Trophoblast cell (in vitro differentiated cells and primary cell): ENCODE measurements at regions not wholly inside any gene's neighbourhood (a gene's known extent, or its start where the extent isn't known, plus 50 kb on each side); places are given as distances from the start of the nearest gene placed in this dataset.

Experiments used
- DNase-seq, 2 donors: peaks; one replicate each; pipeline ENCODE4 v3.0.0-alpha.2; 2016
- H2AFZ ChIP-seq: 2 replicates; pipeline ENCODE4 v1.6.1; 2013; ENCODE audit warnings: low read length, moderate library complexity, mild to moderate bottlenecking; ENCODE audit not compliant: insufficient read depth, poor library complexity
- H2AK5ac ChIP-seq: 2 replicates; pipeline ENCODE4 v1.6.1; 2013; ENCODE audit warnings: mild to moderate bottlenecking, low read length
- H2BK120ac ChIP-seq: 2 replicates; pipeline ENCODE4 v1.6.1; 2013; ENCODE audit warnings: low read length, mild to moderate bottlenecking, moderate library complexity; ENCODE audit not compliant: insufficient read depth, poor library complexity
- H2BK12ac ChIP-seq: 2 replicates; pipeline ENCODE4 v1.6.1; 2013; ENCODE audit warnings: mild to moderate bottlenecking, low read length, moderate library complexity
- H2BK5ac ChIP-seq: 2 replicates; pipeline ENCODE4 v1.6.1; 2013; ENCODE audit warnings: low read length, low read depth, moderate library complexity, mild to moderate bottlenecking; ENCODE audit not compliant: poor library complexity
- H3K14ac ChIP-seq: 2 replicates; pipeline ENCODE4 v1.6.1; 2013; ENCODE audit warnings: mild to moderate bottlenecking, low read length
- H3K18ac ChIP-seq: 2 replicates; pipeline ENCODE4 v1.6.1; 2013; ENCODE audit warnings: mild to moderate bottlenecking, low read length
- H3K23ac ChIP-seq: 2 replicates; pipeline ENCODE4 v1.6.1; 2013; ENCODE audit warnings: low read length
- H3K27ac ChIP-seq: 2 replicates; pipeline ENCODE4 v1.5.1; 2013; ENCODE audit warnings: low read depth, mild to moderate bottlenecking, inconsistent platforms, low read length, moderate library complexity
- H3K27me3 ChIP-seq: 2 replicates; pipeline ENCODE4 v1.6.1; 2013; ENCODE audit warnings: inconsistent platforms, mild to moderate bottlenecking, low read length, moderate library complexity; ENCODE audit not compliant: insufficient read depth
- H3K36me3 ChIP-seq, 2 experiments: 1 replicate in 1 of 2; 2 replicates in 1 of 2; pipeline ENCODE4 v1.6.1; 2013; ENCODE audit warnings: low read length in 2 of 2, mild to moderate bottlenecking in 2 of 2, moderate library complexity in 1 of 2; ENCODE audit not compliant: insufficient read depth in 2 of 2, control insufficient read depth in 1 of 2
- H3K4ac ChIP-seq: 2 replicates; pipeline ENCODE4 v1.6.1; 2013; ENCODE audit warnings: low read depth, mild to moderate bottlenecking, low read length, moderate library complexity
- H3K4me1 ChIP-seq, 2 experiments: 1 replicate in 1 of 2; 2 replicates in 1 of 2; pipeline ENCODE4 v1.6.1; 2013; ENCODE audit warnings: low read length in 2 of 2, mild to moderate bottlenecking in 2 of 2, moderate library complexity in 1 of 2; ENCODE audit not compliant: insufficient read depth in 2 of 2, control insufficient read depth in 1 of 2
- H3K4me2 ChIP-seq: 2 replicates; pipeline ENCODE4 v1.6.1; 2013; ENCODE audit warnings: inconsistent platforms, mild to moderate bottlenecking, low read length, moderate library complexity
- H3K4me3 ChIP-seq: 2 replicates; pipeline ENCODE4 v1.5.1; 2013; ENCODE audit warnings: mild to moderate bottlenecking, low read depth, low read length, inconsistent platforms
- H3K79me1 ChIP-seq: one replicate; pipeline ENCODE4 v1.6.1; 2013; ENCODE audit warnings: low read length
- H3K79me2 ChIP-seq: 2 replicates; pipeline ENCODE4 v1.6.1; 2013; ENCODE audit warnings: low read length, mild to moderate bottlenecking; ENCODE audit not compliant: control insufficient read depth, insufficient read depth, poor library complexity
- H3K9ac ChIP-seq: 2 replicates; pipeline ENCODE4 v1.6.1; 2013; ENCODE audit warnings: mild to moderate bottlenecking, low read length
- H3K9me3 ChIP-seq: 2 replicates; pipeline ENCODE4 v1.6.1; 2013; ENCODE audit warnings: low read depth, mild to moderate bottlenecking, control low read depth, inconsistent platforms, low read length; ENCODE audit not compliant: insufficient read depth
- H4K12ac ChIP-seq: 2 replicates; pipeline ENCODE4 v1.6.1; 2013; ENCODE audit warnings: low read depth, mild to moderate bottlenecking, low read length, moderate library complexity
- H4K8ac ChIP-seq: 2 replicates; pipeline ENCODE4 v1.6.1; 2013; ENCODE audit warnings: low read depth, mild to moderate bottlenecking, low read length, moderate library complexity
- H4K91ac ChIP-seq: one replicate; pipeline ENCODE4 v1.6.1; 2013; ENCODE audit warnings: low read depth, mild to moderate bottlenecking, low read length, moderate library complexity
- WGBS: extraction: QIAGEN DNeasy Blood & Tissue Kit; methylation state at CpG from one replicate; pipeline ENCODE4 v1.1.7; 2013; ENCODE audit warnings: missing lambda C conversion rate; ENCODE audit not compliant: insufficient read length, insufficient coverage; ENCODE audit errors: extremely low coverage; 5-methylcytosine and 5-hydroxymethylcytosine counted together

DNA sequence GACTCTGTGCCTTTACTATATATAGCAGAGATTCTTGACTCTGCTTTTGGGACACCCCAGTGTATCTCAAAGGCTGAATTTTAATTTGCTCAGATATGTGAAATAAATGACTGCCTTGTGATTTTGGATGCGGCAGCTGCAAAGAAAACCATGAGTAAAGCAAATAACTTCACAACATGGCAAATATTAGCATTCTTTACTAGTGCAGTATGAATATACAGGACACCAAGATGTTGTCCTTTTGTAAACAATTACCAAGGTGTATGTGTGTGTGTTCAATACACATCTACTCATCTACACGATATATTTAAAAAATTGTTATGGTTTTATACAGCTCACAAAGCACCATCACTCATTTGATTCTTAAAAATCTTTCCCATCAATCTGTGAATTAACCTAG, 70.6 kb upstream of the TCF4 start:
- no peaks in the 10 kb centered on the region for H3K79me1 ChIP-seq
- no peak overlapping the region for H3K4me3 ChIP-seq
- H4K91ac ChIP-seq = no peak overlapping the region
- DNase-seq = no peak
- H4K12ac ChIP-seq = no peak overlapping the region
- H3K14ac ChIP-seq = no peak overlapping the region
- no peak overlapping the region for H2AK5ac ChIP-seq
- H3K27ac ChIP-seq = no peak overlapping the region
- no peaks in the 10 kb centered on the region for H3K9me3 ChIP-seq
- H3K36me3 ChIP-seq = no peaks in the 10 kb centered on the region
- no peaks in the 10 kb centered on the region for H3K27me3 ChIP-seq
- no peak overlapping the region for H4K8ac ChIP-seq
- H3K4ac ChIP-seq = no peak overlapping the region
- H2AFZ ChIP-seq = no peak overlapping the region
- no peaks in the 10 kb centered on the region for H3K79me2 ChIP-seq
- H3K4me2 ChIP-seq = no peak overlapping the region
- H3K23ac ChIP-seq = no peak overlapping the region
- H2BK12ac ChIP-seq = no peak overlapping the region
- no peak overlapping the region for H2BK120ac ChIP-seq
- H2BK5ac ChIP-seq = no peak overlapping the region
- no CpG with 5 or more reads among the region's 2 CpGs for WGBS
- no peak overlapping the region for H3K9ac ChIP-seq
- H3K4me1 ChIP-seq = no peaks in the 10 kb centered on the region
- H3K18ac ChIP-seq = no peak overlapping the region

DNA sequence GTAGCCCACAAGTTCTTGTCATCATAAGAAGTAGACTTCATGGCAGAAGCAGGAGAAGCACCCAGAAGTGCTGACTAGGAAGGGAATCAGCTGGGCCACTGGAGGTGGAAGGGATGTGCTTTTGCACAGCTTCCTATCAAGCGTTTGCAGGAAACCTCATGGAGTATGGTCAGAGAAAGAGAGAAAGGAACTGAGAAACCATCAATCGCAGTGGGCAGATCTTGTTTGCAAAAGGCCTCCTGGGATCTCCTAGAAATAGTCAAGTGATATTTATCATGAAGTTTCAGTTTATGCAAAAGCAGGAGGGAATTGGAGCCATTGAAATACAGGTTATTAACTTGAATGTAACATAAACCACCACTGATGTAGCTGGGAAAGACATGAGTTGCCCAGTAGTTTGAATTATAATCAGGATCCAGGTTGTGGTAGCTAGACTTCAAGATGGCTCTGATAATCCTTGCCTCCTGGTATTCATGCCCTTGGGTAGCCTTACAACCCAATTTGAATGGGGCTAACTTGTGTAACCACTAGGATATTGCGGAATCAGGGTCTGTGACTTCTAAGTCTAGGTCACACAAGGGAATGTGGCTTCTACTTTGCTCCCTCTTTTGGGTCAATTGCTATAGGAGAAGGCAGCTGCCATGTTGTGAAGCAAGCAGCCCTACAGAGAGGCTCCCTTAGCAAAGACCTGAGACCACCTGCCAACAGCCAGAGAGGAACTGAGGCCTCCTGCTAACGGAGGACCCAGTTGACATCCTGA, 69.8 kb upstream of the TCF4 start:
- no CpG with 5 or more reads among the region's 4 CpGs for WGBS
- H3K79me1 ChIP-seq = no peaks in the 10 kb centered on the region
- H3K4ac ChIP-seq = no peak overlapping the region
- H3K4me3 ChIP-seq = no peak overlapping the region
- no peaks in the 10 kb centered on the region for H3K79me2 ChIP-seq
- no peak overlapping the region for H2BK5ac ChIP-seq
- no peak overlapping the region for H2BK120ac ChIP-seq
- no peaks in the 10 kb centered on the region for H3K4me1 ChIP-seq
- DNase-seq = no peak
- no peaks in the 10 kb centered on the region for H3K27me3 ChIP-seq
- no peak overlapping the region for H3K23ac ChIP-seq
- no peak overlapping the region for H2BK12ac ChIP-seq
- H4K12ac ChIP-seq = no peak overlapping the region
- no peak overlapping the region for H3K4me2 ChIP-seq
- no peak overlapping the region for H2AFZ ChIP-seq
- no peak overlapping the region for H3K14ac ChIP-seq
- no peak overlapping the region for H2AK5ac ChIP-seq
- no peak overlapping the region for H4K8ac ChIP-seq
- H4K91ac ChIP-seq = no peak overlapping the region
- no peak overlapping the region for H3K9ac ChIP-seq
- H3K36me3 ChIP-seq = no peaks in the 10 kb centered on the region
- H3K9me3 ChIP-seq = no peaks in the 10 kb centered on the region
- H3K18ac ChIP-seq = no peak overlapping the region
- no peak overlapping the region for H3K27ac ChIP-seq

DNA sequence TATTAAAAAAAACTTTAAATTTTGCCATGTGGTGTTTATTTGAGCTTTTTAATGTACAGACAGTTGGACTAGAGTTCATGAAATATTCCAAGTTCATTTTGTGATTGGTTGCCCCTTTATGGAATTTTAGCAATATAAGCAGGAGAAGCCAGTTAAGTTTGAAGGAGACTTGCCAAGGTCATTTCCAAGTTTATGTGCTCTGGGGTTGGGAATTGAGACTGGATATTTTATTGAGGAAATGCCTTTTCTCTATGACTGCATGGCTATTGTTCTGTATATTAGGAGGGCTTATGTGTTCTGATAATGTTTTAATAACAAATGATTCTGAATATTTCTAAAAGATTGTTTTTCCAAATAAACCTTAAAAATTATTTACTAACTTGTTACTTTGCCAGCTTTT, 67.0 kb upstream of the TCF4 start:
- Histone ChIP-seq H3K27me3 (no peaks in the 10 kb centered on the region), H4K12ac (no peak overlapping the region), H3K4me1 (peaks cover 2 to 4% of the 10 kb centered on the region in 2 experiments), H4K8ac (no peak overlapping the region), H2BK12ac (no peak overlapping the region), H3K4me3 (no peak overlapping the region), H3K79me1 (no peaks in the 10 kb centered on the region), H2BK120ac (no peak overlapping the region), H3K9me3 (no peaks in the 10 kb centered on the region), H3K27ac (no peak overlapping the region), H3K14ac (no peak overlapping the region), H2BK5ac (no peak overlapping the region), H3K9ac (no peak overlapping the region), H3K4ac (no peak overlapping the region), H2AK5ac (no peak overlapping the region), H3K4me2 (no peak overlapping the region), H3K18ac (no peak overlapping the region), H3K36me3 (no peaks in the 10 kb centered on the region), H4K91ac (no peak overlapping the region), H3K23ac (no peak overlapping the region), H3K79me2 (no peaks in the 10 kb centered on the region), H2AFZ (no peak overlapping the region)
- DNase-seq = no peak

DNA sequence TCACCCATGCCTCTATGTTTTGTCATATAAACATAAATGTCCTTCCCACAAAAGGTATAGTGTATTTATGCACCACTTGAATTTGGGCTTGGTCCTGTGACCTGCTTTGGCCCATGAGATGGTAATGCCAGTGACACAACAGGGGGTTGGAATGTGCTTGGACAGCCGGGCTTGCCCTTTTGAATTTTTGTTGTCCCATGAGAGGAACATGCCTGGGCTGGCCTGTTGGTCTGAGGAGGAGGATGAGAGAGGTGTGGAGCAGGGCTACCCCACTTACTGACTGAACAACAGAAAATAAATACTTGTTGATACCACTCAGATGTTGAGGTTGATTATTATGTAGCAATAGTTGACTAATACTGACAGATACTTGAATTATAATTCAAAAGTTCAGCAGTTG, 63.2 kb upstream of the TCF4 start:
- Histone ChIP-seq H3K79me1 (no peaks in the 10 kb centered on the region), H2AK5ac (no peak overlapping the region), H2BK12ac (peak overlapping the region; percentile 25), H2BK120ac (no peak overlapping the region), H3K9me3 (no peaks in the 10 kb centered on the region), H2AFZ (no peak overlapping the region), H4K91ac (no peak overlapping the region), H3K18ac (no peak overlapping the region), H3K4ac (no peak overlapping the region), H3K4me3 (no peak overlapping the region), H3K27me3 (no peaks in the 10 kb centered on the region), H4K8ac (no peak overlapping the region), H3K4me1 (peaks cover 2 to 4% of the 10 kb centered on the region in 2 experiments), H4K12ac (no peak overlapping the region), H3K79me2 (no peaks in the 10 kb centered on the region), H3K4me2 (no peak overlapping the region), H3K23ac (no peak overlapping the region), H3K9ac (no peak overlapping the region), H2BK5ac (no peak overlapping the region), H3K27ac (no peak overlapping the region), H3K14ac (no peak overlapping the region), H3K36me3 (no peaks in the 10 kb centered on the region)
- no peak for DNase-seq
- no CpG with 5 or more reads among the region's 1 CpG for WGBS
